Brain microvascular endothelial cell (primary cell): ENCODE measurements at regions not wholly inside any gene's neighbourhood (a gene's known extent, or its start where the extent isn't known, plus 50 kb on each side); places are given as distances from the start of the nearest gene placed in this dataset.

Source experiments
- DNase-seq: peaks from one replicate; pipeline ENCODE4 v3.0.0-alpha.2; 2020
- H3K27ac ChIP-seq: fragments of 250-450 bp; sonication (Bioruptor Pico); 2 replicates; pipeline ENCODE4 v1.5.1; 2020; ENCODE audit warnings: mild to moderate bottlenecking, moderate library complexity
- H3K27me3 ChIP-seq: fragments of 250-450 bp; sonication (Bioruptor Pico); replicated peaks from 2 replicates; pipeline ENCODE4 v1.5.1; 2020; ENCODE audit warnings: mild to moderate bottlenecking
- H3K36me3 ChIP-seq: fragments of 250-450 bp; sonication (Bioruptor Pico); replicated peaks from 2 replicates; pipeline ENCODE4 v1.5.1; 2020; ENCODE audit warnings: mild to moderate bottlenecking
- H3K4me3 ChIP-seq: 2 replicates; pipeline ENCODE4 v1.5.1; 2011; ENCODE audit warnings: low read depth, mild to moderate bottlenecking, control low read depth, low read length, moderate library complexity
- in situ Hi-C: cut with HindIII; loops from 2 replicates; pipeline ENCODE4 v1.10.0; 2017; ENCODE audit warnings: low sequenced_read_pairs, low pct_ligation_motif_present
- TF ChIP-seq, protein P1 (sequence below): IDR thresholded peaks from 2 replicates; pipeline ENCODE4 v1.5.1; 2011; ENCODE audit warnings: low read depth, mild to moderate bottlenecking, moderate library complexity, low read length, control low read depth, inconsistent platforms; ENCODE audit errors: missing control alignments

DNA sequence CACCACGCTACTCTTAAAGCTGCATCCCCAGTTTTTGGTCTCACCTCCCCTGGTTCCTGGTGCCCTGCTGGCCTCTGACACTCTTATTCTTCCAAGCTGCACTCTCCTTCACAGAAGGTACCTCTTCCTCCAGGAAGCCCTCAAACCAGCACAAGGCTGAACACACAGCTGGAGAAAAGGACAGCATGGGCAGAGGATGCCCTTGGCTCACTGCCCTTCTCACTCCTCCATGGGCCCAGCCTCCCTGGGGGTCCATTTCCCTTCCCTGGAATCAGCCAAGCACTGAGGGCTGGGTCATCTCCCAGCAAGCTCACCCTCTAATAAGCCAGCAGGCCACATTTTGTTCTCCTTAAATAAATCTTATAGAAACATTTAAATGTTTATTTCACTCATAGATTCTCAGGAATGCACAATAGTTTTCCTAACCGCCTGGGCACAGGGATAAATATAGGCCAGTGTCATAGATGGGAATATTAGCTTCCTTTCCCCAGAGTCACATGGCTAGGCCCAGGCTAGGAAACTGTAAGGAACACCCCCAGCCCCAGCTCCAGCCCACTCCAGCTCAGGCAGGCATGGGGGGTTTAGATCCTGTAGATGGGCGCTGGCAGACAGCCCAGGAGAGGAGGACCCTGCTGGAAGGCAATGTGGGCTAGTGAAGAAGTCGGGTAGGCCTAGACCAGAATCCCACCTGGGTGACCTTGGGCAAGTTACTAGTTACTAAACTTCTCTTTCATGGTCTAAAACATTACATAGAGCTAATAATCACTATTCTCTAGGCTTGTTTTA, 51.5 kb downstream of the IRAG1 start:
- Histone ChIP-seq H3K4me3 (no peak overlapping the region), H3K27ac (no peak overlapping the region), H3K27me3 (no peaks in the 10 kb centered on the region), H3K36me3 (no peaks in the 10 kb centered on the region)
- in situ Hi-C loops, result no loop called here
- TF ChIP-seq, protein P1, sequence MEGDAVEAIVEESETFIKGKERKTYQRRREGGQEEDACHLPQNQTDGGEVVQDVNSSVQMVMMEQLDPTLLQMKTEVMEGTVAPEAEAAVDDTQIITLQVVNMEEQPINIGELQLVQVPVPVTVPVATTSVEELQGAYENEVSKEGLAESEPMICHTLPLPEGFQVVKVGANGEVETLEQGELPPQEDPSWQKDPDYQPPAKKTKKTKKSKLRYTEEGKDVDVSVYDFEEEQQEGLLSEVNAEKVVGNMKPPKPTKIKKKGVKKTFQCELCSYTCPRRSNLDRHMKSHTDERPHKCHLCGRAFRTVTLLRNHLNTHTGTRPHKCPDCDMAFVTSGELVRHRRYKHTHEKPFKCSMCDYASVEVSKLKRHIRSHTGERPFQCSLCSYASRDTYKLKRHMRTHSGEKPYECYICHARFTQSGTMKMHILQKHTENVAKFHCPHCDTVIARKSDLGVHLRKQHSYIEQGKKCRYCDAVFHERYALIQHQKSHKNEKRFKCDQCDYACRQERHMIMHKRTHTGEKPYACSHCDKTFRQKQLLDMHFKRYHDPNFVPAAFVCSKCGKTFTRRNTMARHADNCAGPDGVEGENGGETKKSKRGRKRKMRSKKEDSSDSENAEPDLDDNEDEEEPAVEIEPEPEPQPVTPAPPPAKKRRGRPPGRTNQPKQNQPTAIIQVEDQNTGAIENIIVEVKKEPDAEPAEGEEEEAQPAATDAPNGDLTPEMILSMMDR, result no peak
- no peak for DNase-seq

DNA sequence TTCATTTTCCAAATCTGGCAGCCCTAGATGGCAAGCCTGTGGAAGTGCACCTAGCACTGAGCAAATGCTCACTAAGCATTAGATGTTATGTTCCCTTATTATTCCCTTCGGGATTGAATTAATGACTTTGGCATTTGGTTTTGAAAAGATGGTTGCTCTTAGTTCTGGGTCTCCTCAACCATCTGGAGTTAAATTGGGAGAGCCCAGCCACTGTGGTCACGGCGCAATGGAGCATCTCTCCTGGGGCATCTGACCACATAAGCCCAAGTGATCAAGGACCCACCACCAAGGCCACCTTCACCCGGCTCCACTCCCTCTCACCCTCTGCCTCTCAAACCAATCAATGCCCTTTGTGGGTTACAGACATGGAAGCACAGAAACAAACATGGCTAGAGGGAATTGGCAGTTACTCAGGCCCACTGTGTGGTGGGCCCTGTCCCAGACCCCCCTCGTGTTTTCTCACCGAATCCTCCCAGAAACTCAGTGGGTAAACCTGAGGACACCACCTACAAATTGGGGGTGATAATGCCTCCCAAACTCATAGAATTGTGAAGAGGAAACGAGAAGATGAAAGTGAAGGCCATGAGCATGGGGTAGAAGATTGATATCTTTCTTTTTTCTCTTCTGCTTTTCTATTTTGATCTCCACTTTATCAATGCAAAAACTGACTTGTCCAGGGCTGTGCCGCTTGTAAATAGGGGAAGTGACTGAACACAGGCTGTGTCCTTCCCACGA, 52.2 kb downstream of the IRAG1 start:
- Histone ChIP-seq H3K4me3 (no peak overlapping the region), H3K27ac (no peak overlapping the region), H3K36me3 (no peaks in the 10 kb centered on the region), H3K27me3 (no peaks in the 10 kb centered on the region)
- TF ChIP-seq, protein P1, result no peak
- DNase-seq, result no peak
- in situ Hi-C loops, result no loop called here

DNA sequence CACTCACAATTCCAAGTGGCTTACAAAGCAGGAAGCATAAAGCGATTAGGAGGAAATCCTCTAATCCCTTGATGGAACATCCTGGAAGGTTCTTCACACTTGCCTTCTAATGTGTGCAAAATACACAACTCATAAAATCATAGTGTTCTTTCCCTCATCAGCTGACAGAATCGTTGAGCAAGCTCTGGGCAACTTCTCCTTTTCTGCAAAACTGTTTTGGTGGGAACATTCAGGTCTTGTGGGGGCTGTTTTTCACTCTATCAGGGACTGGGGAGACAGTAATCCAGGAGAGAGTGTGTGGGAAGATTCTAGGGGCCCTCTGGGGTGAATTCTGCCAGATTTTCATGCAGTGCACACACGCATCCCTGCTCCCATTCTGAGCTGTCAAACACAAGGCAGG, 53.2 kb downstream of the IRAG1 start:
- no peaks in the 10 kb centered on the region for H3K36me3 ChIP-seq
- in situ Hi-C loops, result no loop called here
- no peak overlapping the region for H3K27ac ChIP-seq
- no peak for DNase-seq
- H3K4me3 ChIP-seq, result no peak overlapping the region
- H3K27me3 ChIP-seq, result no peaks in the 10 kb centered on the region
- TF ChIP-seq, protein P1, result no peak

DNA sequence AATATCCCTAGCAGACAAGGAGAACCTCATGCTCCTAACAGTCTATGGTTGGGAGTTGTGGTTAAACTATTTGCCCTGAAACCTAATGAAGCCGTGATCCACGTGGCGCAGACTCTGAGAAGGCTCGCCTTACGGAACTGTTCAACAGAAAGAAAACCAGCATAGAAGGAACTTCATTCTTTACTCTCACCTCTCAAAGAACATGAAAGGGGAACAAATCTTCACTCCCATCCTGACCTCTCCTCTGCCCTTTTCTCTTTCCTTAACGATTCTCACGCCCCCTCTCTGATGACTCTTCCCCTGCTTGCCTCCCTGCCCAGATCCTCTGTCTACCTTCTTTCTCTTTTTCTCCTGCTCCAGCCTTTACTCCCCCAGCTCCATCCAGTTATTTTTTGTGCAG, 54.2 kb downstream of the IRAG1 start:
- in situ Hi-C loops, result no loop called here
- no peak overlapping the region for H3K27ac ChIP-seq

DNA sequence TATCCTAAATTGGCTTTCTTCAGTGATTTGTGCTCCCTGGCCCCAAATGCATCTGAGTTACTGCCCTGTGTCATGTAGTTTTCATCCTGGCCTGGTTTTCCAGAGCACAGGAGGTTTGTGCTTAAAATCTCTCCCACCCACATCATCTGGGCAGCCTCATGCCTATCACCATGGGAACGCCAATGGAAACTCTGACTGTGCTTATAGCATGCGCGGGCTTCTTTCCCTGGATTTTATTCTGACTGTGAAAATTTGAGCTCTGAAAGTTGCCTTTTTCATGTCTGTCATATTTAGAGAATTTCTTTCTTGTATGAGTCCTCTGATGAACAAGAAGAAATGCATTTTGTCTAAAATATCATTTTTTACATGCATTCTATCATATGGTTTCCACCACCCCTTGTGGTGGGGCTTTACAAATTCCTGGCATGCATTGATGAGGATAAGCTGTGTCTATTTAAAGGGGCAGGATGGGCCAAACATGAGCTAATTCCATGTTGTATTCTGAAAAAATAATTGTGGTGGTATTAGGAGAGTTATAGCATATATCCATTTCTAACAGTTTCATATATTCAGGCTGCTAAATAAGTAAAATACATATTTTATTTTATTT, 55.1 kb downstream of the IRAG1 start:
- Histone ChIP-seq H3K4me3 (no peak overlapping the region), H3K27ac (no peak overlapping the region), H3K27me3 (no peaks in the 10 kb centered on the region), H3K36me3 (no peaks in the 10 kb centered on the region)
- no peak for DNase-seq
- TF ChIP-seq, protein P1, result peak; percentile 10
- in situ Hi-C loops, result no loop called here

More for the DNA sequence above, 54.2 kb downstream of the IRAG1 start:
- H3K36me3 ChIP-seq, result no peaks in the 10 kb centered on the region
- no peaks in the 10 kb centered on the region for H3K27me3 ChIP-seq
- no peak overlapping the region for H3K4me3 ChIP-seq
- TF ChIP-seq, protein P1, result no peak
- no peak for DNase-seq
